Neural progenitor cell (in vitro differentiated cells): ENCODE measurements at regions not wholly inside any gene's neighbourhood (a gene's known extent, or its start where the extent isn't known, plus 50 kb on each side); places are given as distances from the start of the nearest gene placed in this dataset.

Experiments used
- DNase-seq: peaks from one replicate; pipeline ENCODE4 v3.0.0-alpha.2; 2016; ENCODE audit warnings: low spot score
- H2AFZ ChIP-seq: fragments of 200-600 bp; sonication (generic); replicated peaks from 2 replicates; pipeline ENCODE4 v1.6.1; 2016; ENCODE audit warnings: antibody characterized with exemption
- H3F3A ChIP-seq: fragments of 200-600 bp; sonication (generic); 2 replicates; pipeline ENCODE4 v1.6.1; 2016; ENCODE audit warnings: antibody characterized with exemption, low read depth
- H3K27ac ChIP-seq: fragments of 200-600 bp; sonication (generic); 2 replicates; pipeline ENCODE4 v1.5.1; 2016; ENCODE audit warnings: mild to moderate bottlenecking
- H3K27me3 ChIP-seq: fragments of 200-600 bp; sonication (generic); 2 replicates; pipeline ENCODE4 v1.6.1; 2016; ENCODE audit warnings: mild to moderate bottlenecking, moderate library complexity
- H3K36me3 ChIP-seq: fragments of 200-600 bp; sonication (generic); 2 replicates; pipeline ENCODE4 v1.5.1; 2016
- H3K4me1 ChIP-seq: fragments of 200-600 bp; sonication (generic); 2 replicates; pipeline ENCODE4 v1.6.1; 2016; ENCODE audit warnings: mixed run types
- H3K4me2 ChIP-seq: fragments of 200-600 bp; sonication (generic); 2 replicates; pipeline ENCODE4 v1.6.1; 2016
- H3K4me3 ChIP-seq: fragments of 200-600 bp; sonication (generic); 2 replicates; pipeline ENCODE4 v1.5.1; 2016
- H3K79me2 ChIP-seq: fragments of 200-600 bp; sonication (generic); 2 replicates; pipeline ENCODE4 v1.6.1; 2016; ENCODE audit warnings: low read depth
- H3K9ac ChIP-seq: fragments of 200-600 bp; sonication (generic); 2 replicates; pipeline ENCODE4 v1.6.1; 2016
- H3K9me3 ChIP-seq: fragments of 200-600 bp; sonication (generic); 2 replicates; pipeline ENCODE4 v1.5.1; 2016; ENCODE audit warnings: low read depth
- H4K20me1 ChIP-seq: fragments of 200-600 bp; sonication (generic); 2 replicates; pipeline ENCODE4 v1.6.1; 2016; ENCODE audit warnings: low read depth
- H3K27ac Mint-ChIP-seq: 3 replicates; pipeline ENCODE4 v1.8.0; 2021; ENCODE audit warnings: mixed read lengths
- H3K27me3 Mint-ChIP-seq: 2 replicates; pipeline ENCODE4 v1.8.0; 2022; ENCODE audit warnings: low read depth, mild to moderate bottlenecking, inconsistent platforms, moderate library complexity, mixed read lengths; ENCODE audit not compliant: insufficient read depth
- H3K36me3 Mint-ChIP-seq: 3 replicates; pipeline ENCODE4 v1.8.0; 2021; ENCODE audit warnings: mixed read lengths
- H3K4me1 Mint-ChIP-seq: 3 replicates; pipeline ENCODE4 v1.8.0; 2021; ENCODE audit warnings: mixed read lengths
- H3K4me3 Mint-ChIP-seq: 3 replicates; pipeline ENCODE4 v1.8.0; 2021; ENCODE audit warnings: mild to moderate bottlenecking, moderate library complexity, mixed read lengths
- H3K9me3 Mint-ChIP-seq: 3 replicates; pipeline ENCODE4 v1.8.0; 2020; ENCODE audit warnings: mixed read lengths
- CTCF ChIP-seq: fragments of 200-600 bp; sonication (generic); IDR thresholded peaks from 2 replicates; pipeline ENCODE4 v1.5.1; 2017; ENCODE audit warnings: antibody characterized with exemption, mild to moderate bottlenecking
- EZH2 ChIP-seq: fragments of 200-600 bp; sonication (generic); IDR thresholded peaks from 2 replicates; pipeline ENCODE4 v1.6.1; 2017; ENCODE audit warnings: antibody characterized with exemption, mild to moderate bottlenecking, moderate library complexity
- EZH2phosphoT487 ChIP-seq: fragments of 200-600 bp; sonication (generic); IDR thresholded peaks from 2 replicates; pipeline ENCODE4 v1.6.1; 2017; ENCODE audit warnings: antibody characterized with exemption

GRCh38 chr5:170451747-170452365 lies 52.0 kb upstream of the KCNIP1 start:
- Mint-ChIP-seq H3K9me3 (peaks cover 10% of the 10 kb centered on the region), H3K27ac (no peak overlapping the region), H3K27me3 (peaks cover 5% of the 10 kb centered on the region), H3K36me3 (no peaks in the 10 kb centered on the region), H3K4me3 (no peak overlapping the region), H3K4me1 (peaks cover 34% of the 10 kb centered on the region)
- Histone ChIP-seq H3K4me1 (no peaks in the 10 kb centered on the region), H3K9me3 (no peaks in the 10 kb centered on the region), H3K4me2 (no peak overlapping the region), H3K79me2 (no peaks in the 10 kb centered on the region), H3K27me3 (no peaks in the 10 kb centered on the region), H3K27ac (no peak overlapping the region), H3K36me3 (no peaks in the 10 kb centered on the region), H3K4me3 (no peak overlapping the region), H2AFZ (no peak overlapping the region), H3F3A (no peaks in the 10 kb centered on the region), H4K20me1 (no peaks in the 10 kb centered on the region), H3K9ac (no peak overlapping the region)
- DNase-seq = no peak
- TF ChIP-seq EZH2phosphoT487 (no peak), CTCF (no peak), EZH2 (no peak)

GRCh38 chr5:170450061-170450669 lies 53.7 kb upstream of the KCNIP1 start:
- Histone ChIP-seq H3K4me2 (no peak overlapping the region), H3K36me3 (no peaks in the 10 kb centered on the region), H3K4me1 (peaks cover 6% of the 10 kb centered on the region), H3K27ac (no peak overlapping the region), H4K20me1 (no peaks in the 10 kb centered on the region), H2AFZ (no peak overlapping the region), H3K27me3 (no peaks in the 10 kb centered on the region), H3K4me3 (no peak overlapping the region), H3F3A (peaks cover 3% of the 10 kb centered on the region), H3K9ac (no peak overlapping the region), H3K79me2 (no peaks in the 10 kb centered on the region), H3K9me3 (no peaks in the 10 kb centered on the region)
- H3K27ac Mint-ChIP-seq = peak overlapping the region; percentile 35
- H3K36me3 Mint-ChIP-seq = no peaks in the 10 kb centered on the region
- peaks cover 8% of the 10 kb centered on the region for H3K27me3 Mint-ChIP-seq
- H3K4me1 Mint-ChIP-seq = peaks cover 41% of the 10 kb centered on the region
- no peak overlapping the region for H3K4me3 Mint-ChIP-seq
- H3K9me3 Mint-ChIP-seq = peaks cover 10% of the 10 kb centered on the region
- TF ChIP-seq EZH2 (no peak), EZH2phosphoT487 (no peak), CTCF (no peak)
- DNase-seq = no peak

- no peaks in the 10 kb centered on the region for H3K27me3 ChIP-seq
- no peaks in the 10 kb centered on the region for H3K36me3 Mint-ChIP-seq
- H3K4me1 Mint-ChIP-seq = peaks cover 50% of the 10 kb centered on the region
- H3K79me2 ChIP-seq = no peaks in the 10 kb centered on the region
- no peak overlapping the region for H2AFZ ChIP-seq
- TF ChIP-seq EZH2phosphoT487 = no peak
- TF ChIP-seq EZH2 = no peak
- TF ChIP-seq CTCF = no peak
- no peak overlapping the region for H3K4me3 Mint-ChIP-seq
- H3F3A ChIP-seq = peaks cover 12% of the 10 kb centered on the region
- no peak overlapping the region for H3K9ac ChIP-seq
- no peak overlapping the region for H3K27ac Mint-ChIP-seq
- H3K9me3 ChIP-seq = no peaks in the 10 kb centered on the region
- H3K9me3 Mint-ChIP-seq = peaks cover 10% of the 10 kb centered on the region
- H3K27me3 Mint-ChIP-seq = peaks cover 10% of the 10 kb centered on the region
- H3K27ac ChIP-seq = no peak overlapping the region
- H3K4me2 ChIP-seq = no peak overlapping the region
- H3K36me3 ChIP-seq = no peaks in the 10 kb centered on the region
- no peak for DNase-seq
- no peaks in the 10 kb centered on the region for H4K20me1 ChIP-seq
- H3K4me3 ChIP-seq = no peak overlapping the region
- H3K4me1 ChIP-seq = peaks cover 15% of the 10 kb centered on the region
Measured at GRCh38 chr5:170449232-170449631, 54.6 kb upstream of the KCNIP1 start.
